ENCODE measurements at regions not wholly inside any gene's neighbourhood (a gene's known extent, or its start where the extent isn't known, plus 50 kb on each side); places are given as distances from the start of the nearest gene placed in this dataset.

DNA sequence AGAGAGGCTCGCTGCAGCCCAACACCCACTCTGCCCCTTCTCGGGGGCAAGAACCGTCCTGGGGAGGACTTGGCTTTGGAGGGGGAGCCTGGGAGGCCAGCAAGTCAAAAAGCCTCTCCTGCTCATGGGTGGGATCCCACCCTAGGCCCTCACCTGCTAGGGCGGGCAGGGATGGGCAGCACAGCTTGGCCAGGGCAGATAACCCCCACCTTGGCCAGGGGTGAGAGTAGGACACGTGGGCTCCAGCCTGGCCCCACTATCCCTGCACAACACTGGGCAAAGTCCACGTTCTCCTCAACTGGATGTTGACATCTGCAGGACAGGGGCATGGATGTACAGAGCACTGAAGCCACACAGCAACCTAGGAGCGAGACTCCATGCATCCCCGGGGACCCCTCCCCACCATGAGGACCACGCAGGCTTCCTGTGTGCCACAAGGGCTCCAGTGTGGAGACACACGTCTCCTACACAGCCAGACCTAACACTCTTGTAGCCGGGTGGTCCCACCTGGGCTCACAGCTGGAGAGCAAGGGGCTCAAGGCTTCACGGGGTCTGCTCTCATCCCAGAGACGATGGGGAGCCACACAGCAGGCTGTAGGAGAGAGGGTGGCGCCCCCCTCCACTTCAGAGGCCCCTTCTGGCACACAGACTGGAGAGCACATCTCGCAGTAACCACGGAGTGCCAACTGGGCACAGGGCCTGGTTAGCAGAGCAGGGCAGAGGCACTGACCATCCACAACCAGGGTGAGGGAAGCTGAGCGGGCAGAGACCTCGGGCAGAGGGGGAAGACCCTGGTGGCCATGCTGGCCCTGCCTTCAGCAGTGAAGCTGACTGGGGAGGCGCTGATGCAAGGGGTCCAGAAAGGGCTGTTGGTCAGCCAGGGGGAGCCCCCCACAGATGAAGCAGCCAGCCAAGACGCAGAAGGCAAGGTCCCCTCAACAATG lies 171.1 kb downstream of the CRYBB2 start:
- FAIRE-seq (no peak), DNase-seq (ENCODE audit: insufficient read length, low spot score) (no peak)

DNA sequence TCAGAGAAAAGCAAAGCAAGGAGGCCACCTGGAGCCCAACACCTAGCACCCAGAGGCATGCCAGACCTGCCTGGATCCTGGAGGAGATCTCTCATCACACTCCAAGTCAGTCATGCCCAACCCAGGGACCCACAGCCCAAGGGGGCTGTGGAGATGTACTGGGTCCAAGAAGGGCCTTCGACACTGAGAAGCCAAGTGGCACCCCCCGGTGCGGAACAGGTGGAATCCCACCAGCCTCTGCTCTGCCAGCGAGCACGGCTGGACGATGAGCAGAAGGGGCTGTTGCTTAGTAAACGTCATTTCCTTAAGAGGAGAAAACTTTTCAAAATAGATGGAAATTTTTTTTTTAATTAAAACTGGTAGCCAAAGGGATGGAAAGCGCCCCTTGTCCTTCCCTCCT lies 171.9 kb upstream of the GRK3 start:
- no peak for DNase-seq (ENCODE audit: insufficient read length, low spot score)
- FAIRE-seq, result no peak

DNA sequence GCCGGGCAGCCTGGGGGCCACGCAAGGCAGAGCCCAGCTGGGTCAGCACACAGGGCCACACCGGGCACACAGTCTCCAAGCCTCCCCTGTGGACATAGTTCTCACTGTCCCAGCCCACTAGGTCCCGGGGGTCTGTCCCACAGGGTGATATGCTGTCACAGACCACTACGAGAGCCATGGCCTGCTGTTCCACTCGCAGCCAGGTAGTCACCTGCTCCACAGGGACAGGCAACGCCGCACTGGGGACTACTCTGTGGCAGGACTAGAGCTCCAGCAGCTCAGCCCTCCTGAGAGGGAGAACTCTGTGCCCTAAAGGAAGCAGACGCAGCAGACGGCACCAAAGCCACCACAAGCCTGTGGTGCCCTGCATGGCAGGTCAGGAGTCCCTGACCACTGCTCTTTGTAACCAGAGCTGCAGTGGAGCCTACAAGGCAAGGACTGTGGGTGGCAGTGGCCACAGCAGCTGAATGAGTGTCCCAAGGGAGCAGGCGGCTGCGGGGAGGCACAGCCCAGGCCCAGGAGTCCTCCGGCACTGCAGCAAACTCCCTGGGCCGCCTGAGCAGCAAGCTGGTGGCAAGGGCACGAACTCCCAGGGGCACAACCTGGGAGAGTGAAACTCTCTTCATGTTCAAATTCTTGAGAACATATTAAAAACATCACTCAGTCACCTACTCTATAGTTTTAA lies 171.2 kb upstream of the GRK3 start:
- FAIRE-seq (no peak), DNase-seq (ENCODE audit: insufficient read length, low spot score) (no peak)

DNA sequence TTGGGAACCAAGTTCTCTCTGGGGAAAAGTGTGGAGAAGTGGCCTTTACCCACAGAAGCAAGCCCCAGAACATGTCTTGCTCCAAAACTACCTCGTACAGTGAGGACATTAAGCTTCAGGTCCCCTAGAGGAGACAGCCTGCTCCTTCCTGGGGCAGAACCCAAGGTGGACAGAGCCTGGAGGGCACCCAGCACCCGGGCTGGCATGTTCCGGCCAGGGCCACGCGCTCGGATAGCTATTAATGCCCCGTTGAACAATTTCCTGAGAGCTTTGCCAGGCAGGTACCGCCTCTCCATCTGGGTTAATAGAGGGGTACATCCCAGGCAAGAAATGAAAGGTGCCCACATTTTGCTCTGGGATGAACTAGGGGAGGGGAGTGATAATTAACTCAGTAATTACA lies 169.0 kb upstream of the GRK3 start:
- FAIRE-seq (no peak), DNase-seq (ENCODE audit: insufficient read length, low spot score) (no peak)

DNA sequence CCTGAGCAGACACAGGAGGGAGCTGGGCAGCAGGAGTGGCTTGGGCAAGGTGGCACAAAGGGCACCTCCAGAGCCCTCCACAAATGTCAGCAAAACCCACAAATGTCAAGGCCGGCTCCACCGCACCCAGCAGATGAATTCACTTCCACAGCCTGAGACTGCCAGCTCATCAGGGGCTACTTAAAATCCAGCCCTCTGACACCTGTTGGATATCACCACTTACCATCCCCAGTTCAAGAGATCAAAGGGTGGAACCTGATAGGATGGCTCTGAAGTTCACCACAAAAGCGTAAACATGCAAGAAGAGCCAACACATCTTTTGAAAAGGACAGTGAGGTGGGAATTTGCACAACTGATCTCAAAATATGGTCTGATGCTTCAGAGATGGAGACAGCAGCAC lies 168.6 kb upstream of the GRK3 start:
- FAIRE-seq, result no peak

DNA sequence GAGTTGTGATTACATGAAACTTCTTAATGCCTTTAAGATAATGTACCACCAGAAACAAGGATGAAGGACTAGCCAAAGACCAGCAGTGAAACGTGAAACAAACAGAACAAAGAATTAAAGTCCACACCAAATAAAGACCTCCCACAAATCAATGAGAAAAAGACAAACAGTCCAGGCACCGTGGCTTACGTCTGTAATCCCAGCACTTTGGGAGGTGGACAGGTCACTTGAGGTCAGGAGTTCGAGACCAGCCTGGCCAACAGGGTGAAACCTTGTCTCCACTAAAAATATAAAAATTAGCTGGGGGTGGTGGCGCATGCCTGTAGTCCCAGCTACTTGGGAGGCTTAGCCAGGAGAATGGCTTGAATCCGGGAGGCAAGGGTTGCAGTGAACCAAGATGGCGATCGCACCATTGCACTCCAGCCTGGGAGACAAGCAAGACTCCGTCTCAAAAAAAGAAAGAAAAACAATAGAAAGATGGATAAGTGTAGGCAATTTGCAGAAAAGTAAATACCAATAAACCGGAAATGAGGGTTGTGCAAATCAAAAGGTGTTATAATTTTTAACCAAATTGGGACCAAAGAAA lies 167.8 kb upstream of the GRK3 start:
- FAIRE-seq (no peak), DNase-seq (ENCODE audit: insufficient read length, low spot score) (no peak)

More for the DNA sequence above, 168.6 kb upstream of the GRK3 start:
- no peak for DNase-seq (ENCODE audit: insufficient read length, low spot score)

DNA sequence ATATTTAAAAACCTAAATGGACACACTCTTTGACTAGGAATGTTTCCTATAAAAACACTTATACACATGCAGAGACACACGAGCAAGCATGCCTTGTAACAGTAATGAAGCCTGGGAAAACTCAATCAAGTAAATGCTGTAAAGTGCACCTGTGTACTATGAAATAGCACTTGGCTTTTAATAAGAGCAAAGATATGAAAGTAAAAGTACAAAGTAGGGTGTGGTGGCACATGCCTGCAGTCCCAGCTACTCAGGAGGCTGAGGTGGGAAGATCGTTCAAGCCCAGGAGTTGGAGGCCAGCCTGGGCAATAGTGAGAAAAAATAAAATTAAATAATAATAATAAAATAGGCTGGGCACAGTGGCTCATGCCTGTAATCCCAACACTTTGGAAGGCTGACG lies 166.9 kb upstream of the GRK3 start:
- DNase-seq (ENCODE audit: insufficient read length, low spot score) (no peak), FAIRE-seq (no peak)

DNA sequence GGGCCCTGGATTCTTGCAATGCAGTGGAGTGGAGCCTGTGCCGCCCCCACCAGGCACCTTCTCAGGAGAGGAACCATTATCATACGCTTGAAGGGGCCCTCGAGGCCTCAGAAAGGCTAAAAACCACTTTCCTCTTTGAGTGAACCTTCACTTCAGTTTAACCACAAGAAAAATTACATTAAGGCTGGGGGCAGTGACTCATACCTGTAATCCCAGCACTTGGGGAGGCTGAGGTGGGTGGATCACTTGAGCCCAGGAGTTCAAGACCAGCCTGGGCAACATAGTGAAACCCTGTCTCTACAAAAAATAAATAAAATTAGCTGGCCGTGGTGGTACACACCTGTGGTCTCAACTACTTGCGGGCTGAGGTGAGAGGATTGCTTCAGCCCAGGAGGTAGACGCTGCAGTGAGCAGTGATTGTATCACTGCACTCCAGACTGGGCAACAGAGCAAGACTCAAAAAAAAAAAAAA lies 165.8 kb upstream of the GRK3 start:
- peak; percentile 80 for FAIRE-seq
- DNase-seq (ENCODE audit: insufficient read length, low spot score), result peak; percentile 66

DNA sequence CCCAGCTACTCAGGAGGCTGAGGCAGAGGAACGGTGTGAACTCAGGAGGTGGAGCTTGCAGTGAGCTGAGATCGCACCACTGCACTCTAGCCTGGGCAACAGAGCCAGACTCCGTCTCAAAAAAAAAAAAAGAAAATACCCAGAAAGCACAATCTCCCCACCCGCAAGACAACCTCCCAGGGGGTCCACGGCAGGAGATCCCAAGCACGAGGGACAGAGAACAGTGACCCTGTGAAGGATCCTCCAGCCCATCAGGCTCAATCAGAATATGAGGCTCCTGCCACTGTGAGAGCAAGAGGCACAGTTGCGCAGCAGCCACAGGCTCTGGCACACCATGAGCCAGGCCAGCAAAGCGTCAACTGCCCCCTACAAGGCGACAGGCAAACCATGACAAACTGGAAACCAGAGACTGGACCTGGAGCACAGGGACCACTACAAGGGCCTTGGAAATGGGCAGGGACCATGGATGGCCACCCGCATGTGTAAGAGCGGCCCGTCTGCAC lies 164.8 kb upstream of the GRK3 start:
- FAIRE-seq (no peak), DNase-seq (ENCODE audit: insufficient read length, low spot score) (no peak)

DNA sequence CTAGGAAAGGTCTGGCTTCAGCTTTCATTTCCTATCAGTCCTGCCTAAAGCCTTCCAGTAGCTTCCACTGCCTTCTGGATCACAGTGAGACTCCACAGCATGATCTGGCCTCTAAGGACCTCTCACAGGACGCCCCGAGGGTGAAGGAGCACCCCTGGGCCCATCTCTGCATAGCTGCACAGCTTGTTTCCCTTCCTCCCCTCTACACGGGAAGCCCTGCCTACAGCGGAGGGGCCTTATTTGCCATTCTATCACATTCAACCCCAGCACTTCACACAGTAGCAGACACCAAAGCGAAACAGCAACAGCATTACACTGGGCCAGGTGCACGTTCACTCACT lies 162.3 kb upstream of the GRK3 start:
- DNase-seq (ENCODE audit: insufficient read length, low spot score), result no peak
- peak; percentile 63 for FAIRE-seq

DNA sequence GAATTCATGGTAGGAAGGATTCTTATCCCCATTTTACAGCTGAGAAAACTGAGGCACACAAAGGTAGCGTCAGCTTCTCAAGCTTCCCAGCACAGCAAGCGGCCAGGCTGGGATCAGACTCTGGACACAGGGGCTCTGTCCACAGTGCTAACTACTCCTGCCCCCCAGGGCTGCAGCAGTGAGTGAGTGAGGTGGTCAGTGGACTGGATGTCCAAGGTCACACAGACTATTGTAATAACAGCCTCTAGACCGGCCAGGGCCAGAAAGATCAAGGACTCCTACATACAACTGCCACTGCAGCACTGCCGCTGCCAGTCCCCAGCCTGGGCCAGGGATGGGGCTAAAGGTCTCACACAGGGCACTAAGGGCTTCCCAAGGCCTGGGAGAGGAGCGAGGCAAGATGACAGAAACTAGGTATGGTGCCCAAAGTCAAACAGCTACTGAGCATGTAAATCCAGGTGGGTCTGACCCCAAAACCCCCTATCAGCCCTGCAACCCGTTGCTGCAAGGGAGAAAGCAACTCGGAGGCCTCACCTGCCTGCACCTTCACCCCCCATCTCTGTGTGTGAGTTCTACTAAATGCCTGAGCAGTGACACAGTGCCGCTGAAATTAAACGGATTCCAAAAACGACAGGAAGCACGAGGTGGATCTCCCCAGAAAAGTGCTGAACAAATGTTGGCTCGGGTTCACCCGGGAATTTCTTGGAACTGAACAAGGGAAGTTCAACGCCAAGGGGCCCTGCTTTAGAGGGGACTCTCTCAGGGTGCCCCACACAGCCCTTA lies 161.8 kb upstream of the GRK3 start:
- FAIRE-seq (no peak), DNase-seq (ENCODE audit: insufficient read length, low spot score) (no peak)

DNA sequence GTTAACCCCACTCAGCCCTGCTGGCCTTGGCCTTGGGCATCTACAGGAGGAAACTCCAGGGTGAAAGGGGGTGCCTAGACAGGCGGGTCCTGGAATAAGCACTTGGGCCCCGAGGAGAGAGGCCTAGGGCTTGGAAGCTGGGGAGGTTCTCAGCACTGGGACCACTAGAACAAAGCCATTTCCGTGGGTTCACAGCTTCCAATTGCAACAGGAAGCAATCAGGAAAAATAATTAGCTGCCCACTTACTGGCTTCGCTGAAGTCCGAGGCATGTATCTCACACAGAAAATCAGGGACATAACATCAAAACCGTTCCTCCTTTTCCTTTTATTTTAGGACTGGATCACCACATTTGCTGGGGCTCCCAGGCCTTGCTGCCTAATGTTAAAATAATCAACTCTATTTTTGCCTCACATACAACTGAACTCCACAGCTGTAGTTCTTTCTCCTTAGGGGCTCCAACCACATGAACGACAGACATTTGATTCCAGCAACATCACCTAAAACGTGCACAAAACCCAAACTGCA lies 161.1 kb upstream of the GRK3 start:
- FAIRE-seq (no peak), DNase-seq (ENCODE audit: insufficient read length, low spot score) (no peak)

DNA sequence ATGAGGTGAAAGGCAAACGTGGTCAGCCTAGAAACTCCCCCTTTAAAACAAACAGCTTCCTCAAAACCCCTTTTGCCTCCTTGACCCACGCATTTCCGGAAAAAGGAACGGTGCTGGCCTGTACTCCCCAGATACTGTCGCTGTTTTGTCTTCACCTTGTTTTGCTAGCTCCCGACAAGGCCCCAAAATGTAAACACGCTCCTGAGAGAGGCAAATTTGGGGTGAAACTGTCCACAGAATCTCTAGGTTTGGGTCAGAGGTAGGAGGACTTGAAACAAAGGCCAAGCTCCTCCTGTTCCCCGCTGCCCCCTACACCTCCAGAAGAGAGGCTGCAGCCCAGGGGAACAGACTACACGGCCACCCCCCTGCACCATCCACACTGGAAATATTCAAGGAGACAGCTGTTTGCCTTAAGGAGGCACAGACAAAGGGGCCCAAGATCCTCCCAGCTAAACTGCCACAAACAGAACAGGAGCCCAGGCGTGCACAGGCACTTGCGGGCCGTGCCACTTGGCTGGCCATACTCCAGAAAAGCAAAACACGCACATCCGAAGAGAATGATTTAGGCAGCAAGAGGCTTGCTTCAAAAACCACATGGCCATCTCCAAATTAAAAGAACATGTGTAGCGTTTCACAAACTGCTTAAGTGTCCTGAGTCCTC lies 160.5 kb upstream of the GRK3 start:
- DNase-seq (ENCODE audit: insufficient read length, low spot score) (no peak), FAIRE-seq (peak; percentile 90)

DNA sequence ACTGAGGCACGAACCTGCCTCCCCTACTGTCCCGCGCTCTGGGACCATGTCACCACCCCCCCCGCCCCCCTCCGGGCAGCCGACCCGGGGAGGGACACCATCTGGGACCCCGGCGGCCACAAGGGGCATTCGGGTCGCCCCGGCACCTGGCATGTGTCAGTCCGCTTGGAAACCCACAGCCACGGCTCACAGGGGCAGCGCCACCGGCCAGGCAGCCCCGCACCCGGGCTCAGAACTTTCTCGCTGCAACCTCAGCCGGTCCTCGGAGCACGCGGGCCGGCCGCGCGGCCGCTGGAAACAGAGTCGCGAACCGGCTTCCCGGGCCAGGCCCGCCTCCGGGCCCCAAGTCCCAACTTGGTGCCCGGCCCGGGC lies 159.9 kb upstream of the GRK3 start:
- no peak for FAIRE-seq
- DNase-seq (ENCODE audit: insufficient read length, low spot score), result no peak

DNA sequence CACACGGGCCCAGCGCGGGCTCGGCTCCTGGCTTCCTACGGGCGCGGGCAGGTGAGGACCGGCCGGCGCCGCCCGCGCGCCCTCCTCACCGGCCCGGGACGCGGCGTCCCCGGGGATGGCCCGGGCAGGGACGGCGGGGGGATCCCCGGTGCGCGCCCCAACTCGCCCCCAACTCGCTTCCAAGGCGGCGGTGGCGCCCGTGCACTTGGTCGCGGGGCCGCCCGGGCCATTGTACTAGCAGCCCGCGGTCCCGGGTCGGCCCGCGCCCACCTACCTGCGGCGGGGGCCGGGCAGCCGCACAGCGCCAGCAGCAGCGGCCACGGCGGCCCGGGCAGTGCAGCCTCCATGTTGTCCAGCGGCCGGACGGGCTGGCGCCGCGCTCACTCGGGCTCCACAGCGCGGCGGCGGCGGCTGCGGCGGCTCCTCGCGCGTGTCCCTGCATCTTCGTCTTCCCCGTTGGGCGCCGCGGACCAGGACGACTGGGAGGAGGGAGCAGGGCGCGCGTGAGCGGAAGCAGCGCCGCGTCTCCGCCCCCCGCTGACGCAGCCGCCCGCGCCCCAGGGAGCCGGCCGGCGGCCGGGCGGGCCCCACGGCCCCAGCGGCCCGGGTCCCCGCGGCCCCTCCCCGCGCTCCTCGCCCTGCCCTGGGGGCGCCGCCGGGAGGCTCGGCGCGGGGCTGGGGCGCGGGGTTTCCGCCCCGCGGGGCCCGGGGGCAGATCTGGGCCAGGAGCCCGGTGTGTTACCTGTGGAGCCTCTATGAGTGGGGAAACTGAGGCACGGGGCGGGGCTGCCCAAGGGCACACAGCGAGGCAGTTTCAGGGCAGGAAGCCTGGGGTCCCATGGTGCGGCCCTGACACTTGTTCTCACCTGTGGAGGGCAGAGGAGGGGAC lies 159.3 kb upstream of the GRK3 start:
- no peak for FAIRE-seq
- peak; percentile 92 for DNase-seq (ENCODE audit: insufficient read length, low spot score)

DNA sequence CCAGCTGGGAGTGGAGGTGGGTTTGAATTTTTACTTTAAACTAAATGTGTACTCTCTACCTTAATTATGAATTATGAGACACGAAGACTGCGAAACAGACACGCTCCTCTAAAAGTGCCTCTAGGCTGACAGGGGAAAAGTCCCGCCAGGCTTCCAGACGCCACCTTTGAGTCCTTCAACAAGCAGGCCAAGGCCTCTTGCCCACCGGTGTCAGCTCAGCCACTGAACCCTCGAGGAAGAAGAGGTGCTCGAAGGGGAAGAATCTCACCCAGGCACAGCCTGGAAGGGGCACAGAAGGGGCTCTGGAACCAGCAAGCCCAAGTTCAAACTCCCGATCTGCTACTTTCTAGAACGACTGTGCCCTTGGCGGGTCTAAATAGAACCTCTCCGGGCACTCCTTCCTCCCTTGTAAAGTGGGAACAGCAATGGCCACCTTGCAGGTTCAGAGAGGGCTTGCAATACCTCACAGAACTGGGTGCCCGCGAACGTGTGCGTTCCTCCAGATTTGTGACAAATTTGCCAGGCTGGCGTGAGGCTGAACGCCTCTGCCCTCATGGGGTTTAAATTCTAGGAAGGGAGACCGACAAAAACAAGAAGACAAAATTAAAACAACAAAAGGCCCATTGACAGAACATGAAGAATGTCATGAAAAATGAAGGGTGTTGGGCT lies 158.5 kb upstream of the GRK3 start:
- DNase-seq (ENCODE audit: insufficient read length, low spot score) (no peak), FAIRE-seq (no peak)

DNA sequence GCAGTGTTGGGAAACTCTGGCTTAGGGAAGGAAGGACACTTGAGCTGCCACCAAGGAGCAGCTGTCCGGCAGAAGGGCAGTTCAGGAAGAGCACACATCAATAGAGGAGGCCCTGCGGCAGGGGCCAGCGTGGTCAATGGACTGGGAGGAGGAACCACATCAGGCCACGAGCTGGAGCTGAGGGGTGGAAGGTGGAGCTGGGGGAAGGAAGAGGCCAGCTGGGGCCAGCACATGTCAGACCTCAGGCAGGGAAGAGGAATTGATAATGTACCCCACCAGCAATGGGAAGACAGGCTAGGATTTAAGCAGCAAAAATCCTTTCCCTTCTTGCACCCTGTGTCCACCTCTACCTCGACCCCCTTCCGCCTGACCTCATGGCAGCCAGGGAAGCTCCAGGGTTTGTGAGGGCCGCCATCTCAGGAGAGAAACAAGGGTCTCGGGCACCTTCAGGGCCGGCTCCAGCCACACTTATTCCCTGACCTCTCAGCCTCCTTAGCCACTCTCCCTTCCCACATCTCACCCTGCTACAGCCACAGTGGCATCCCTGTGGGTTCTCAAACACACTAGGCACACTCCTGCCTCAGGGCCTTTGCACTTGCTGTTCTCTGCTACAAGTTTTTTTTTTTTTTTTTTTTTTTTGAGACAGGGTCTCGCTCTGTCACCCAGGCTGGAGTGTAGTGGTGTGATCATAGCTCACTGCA lies 157.8 kb upstream of the GRK3 start:
- no peak for DNase-seq (ENCODE audit: insufficient read length, low spot score)
- FAIRE-seq, result no peak

All from GM19239 (cell line).